ENCODE measurements at regions not wholly inside any gene's neighbourhood (a gene's known extent, or its start where the extent isn't known, plus 50 kb on each side); places are given as distances from the start of the nearest gene placed in this dataset.

DNA sequence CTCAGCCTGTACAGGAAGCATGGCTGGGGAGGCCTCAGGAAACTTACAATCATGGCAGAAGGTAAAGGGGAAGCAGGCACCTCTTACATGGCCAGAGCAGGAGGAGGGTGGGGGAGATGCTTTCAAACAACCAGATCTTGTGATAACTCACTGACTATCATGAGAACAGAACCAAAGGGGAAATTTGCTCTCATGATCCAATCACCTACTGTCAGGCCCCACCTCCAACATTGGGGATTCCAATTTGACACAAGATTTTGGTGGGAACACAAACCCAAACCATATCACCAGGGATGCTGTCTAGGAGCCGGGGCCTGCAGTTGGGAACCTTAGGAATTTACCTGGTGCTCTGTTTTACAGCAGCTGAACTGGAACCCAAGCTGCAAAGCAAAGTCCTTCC, 191.1 kb upstream of the CITED2 start:
- TF ChIP-seq, protein P1, sequence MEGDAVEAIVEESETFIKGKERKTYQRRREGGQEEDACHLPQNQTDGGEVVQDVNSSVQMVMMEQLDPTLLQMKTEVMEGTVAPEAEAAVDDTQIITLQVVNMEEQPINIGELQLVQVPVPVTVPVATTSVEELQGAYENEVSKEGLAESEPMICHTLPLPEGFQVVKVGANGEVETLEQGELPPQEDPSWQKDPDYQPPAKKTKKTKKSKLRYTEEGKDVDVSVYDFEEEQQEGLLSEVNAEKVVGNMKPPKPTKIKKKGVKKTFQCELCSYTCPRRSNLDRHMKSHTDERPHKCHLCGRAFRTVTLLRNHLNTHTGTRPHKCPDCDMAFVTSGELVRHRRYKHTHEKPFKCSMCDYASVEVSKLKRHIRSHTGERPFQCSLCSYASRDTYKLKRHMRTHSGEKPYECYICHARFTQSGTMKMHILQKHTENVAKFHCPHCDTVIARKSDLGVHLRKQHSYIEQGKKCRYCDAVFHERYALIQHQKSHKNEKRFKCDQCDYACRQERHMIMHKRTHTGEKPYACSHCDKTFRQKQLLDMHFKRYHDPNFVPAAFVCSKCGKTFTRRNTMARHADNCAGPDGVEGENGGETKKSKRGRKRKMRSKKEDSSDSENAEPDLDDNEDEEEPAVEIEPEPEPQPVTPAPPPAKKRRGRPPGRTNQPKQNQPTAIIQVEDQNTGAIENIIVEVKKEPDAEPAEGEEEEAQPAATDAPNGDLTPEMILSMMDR (IDR thresholded peaks at IDR 0.05; ENCODE audit: low read length): no peak
- TF ChIP-seq EZH2 (IDR thresholded peaks at IDR 0.05; ENCODE audit: borderline replicate concordance, low read length): no peak
